ENCODE measurements at regions not wholly inside any gene's neighbourhood (a gene's known extent, or its start where the extent isn't known, plus 50 kb on each side); places are given as distances from the start of the nearest gene placed in this dataset.

GRCh38 chr3:73708956-73709355, 84.2 kb upstream of the PDZRN3 start:
- H3K36me3 Mint-ChIP-seq (ENCODE audit: low read depth): no peaks in the 10 kb centered on the region
- no peaks in the 10 kb centered on the region for H3K27me3 Mint-ChIP-seq (ENCODE audit: low read depth)
- no peak overlapping the region for H3K4me3 Mint-ChIP-seq
- no peak overlapping the region for H3K27ac Mint-ChIP-seq (ENCODE audit: unreplicated experiment)
- H3K4me1 Mint-ChIP-seq: no peaks in the 10 kb centered on the region
- DNase-seq (ENCODE audit: low read depth, low spot score): no peak
- H3K9me3 Mint-ChIP-seq: no peaks in the 10 kb centered on the region
- TF ChIP-seq CTCF (conservative IDR thresholded peaks at IDR 0.05): no peak

- Mint-ChIP-seq H3K9me3 (no peaks in the 10 kb centered on the region), H3K4me1 (no peaks in the 10 kb centered on the region), H3K36me3 (ENCODE audit: low read depth) (no peaks in the 10 kb centered on the region), H3K4me3 (no peak overlapping the region), H3K27me3 (ENCODE audit: low read depth) (no peaks in the 10 kb centered on the region), H3K27ac (ENCODE audit: unreplicated experiment) (peak overlapping the region; percentile 57)
- TF ChIP-seq CTCF (conservative IDR thresholded peaks at IDR 0.05): no peak
- no peak for DNase-seq (ENCODE audit: low read depth, low spot score)
Measured at GRCh38 chr3:73707772-73708171, 83.0 kb upstream of the PDZRN3 start.

GRCh38 chr3:73706771-73707170, 82.0 kb upstream of the PDZRN3 start:
- Mint-ChIP-seq H3K9me3 (no peaks in the 10 kb centered on the region), H3K27me3 (ENCODE audit: low read depth) (no peaks in the 10 kb centered on the region), H3K36me3 (ENCODE audit: low read depth) (no peaks in the 10 kb centered on the region), H3K4me3 (no peak overlapping the region), H3K27ac (ENCODE audit: unreplicated experiment) (no peak overlapping the region), H3K4me1 (no peaks in the 10 kb centered on the region)
- DNase-seq (ENCODE audit: low read depth, low spot score): no peak
- no peak for TF ChIP-seq CTCF (conservative IDR thresholded peaks at IDR 0.05)

- Mint-ChIP-seq H3K9me3 (no peaks in the 10 kb centered on the region), H3K36me3 (ENCODE audit: low read depth) (no peaks in the 10 kb centered on the region), H3K27me3 (ENCODE audit: low read depth) (no peaks in the 10 kb centered on the region), H3K4me3 (no peak overlapping the region), H3K27ac (ENCODE audit: unreplicated experiment) (no peak overlapping the region), H3K4me1 (no peaks in the 10 kb centered on the region)
- TF ChIP-seq CTCF (conservative IDR thresholded peaks at IDR 0.05): no peak
- DNase-seq (ENCODE audit: low read depth, low spot score): no peak
Measured at GRCh38 chr3:73705792-73706191, 81.1 kb upstream of the PDZRN3 start.

GRCh38 chr3:73699327-73699726, 74.6 kb upstream of the PDZRN3 start:
- no peaks in the 10 kb centered on the region for H3K27me3 Mint-ChIP-seq (ENCODE audit: low read depth)
- no peaks in the 10 kb centered on the region for H3K4me1 Mint-ChIP-seq
- no peak for TF ChIP-seq CTCF (conservative IDR thresholded peaks at IDR 0.05)
- no peak overlapping the region for H3K4me3 Mint-ChIP-seq
- no peak for DNase-seq (ENCODE audit: low read depth, low spot score)
- H3K9me3 Mint-ChIP-seq: peaks cover under 1% of the 10 kb centered on the region
- no peaks in the 10 kb centered on the region for H3K36me3 Mint-ChIP-seq (ENCODE audit: low read depth)
- H3K27ac Mint-ChIP-seq (ENCODE audit: unreplicated experiment): no peak overlapping the region

GRCh38 chr3:73697020-73697419, 72.3 kb upstream of the PDZRN3 start:
- peaks cover 4% of the 10 kb centered on the region for H3K9me3 Mint-ChIP-seq
- DNase-seq (ENCODE audit: low read depth, low spot score): no peak
- no peaks in the 10 kb centered on the region for H3K36me3 Mint-ChIP-seq (ENCODE audit: low read depth)
- no peak for TF ChIP-seq CTCF (conservative IDR thresholded peaks at IDR 0.05)
- no peak overlapping the region for H3K4me3 Mint-ChIP-seq
- H3K27ac Mint-ChIP-seq (ENCODE audit: unreplicated experiment): no peak overlapping the region
- H3K27me3 Mint-ChIP-seq (ENCODE audit: low read depth): no peaks in the 10 kb centered on the region
- H3K4me1 Mint-ChIP-seq: no peaks in the 10 kb centered on the region
